Activated CD8-positive, alpha-beta memory T cell treated with anti-CD3 and anti-CD28 coated beads, Interleukin-2, amount 50 U/mL, for 48 hours (primary cell): ENCODE measurements at regions not wholly inside any gene's neighbourhood (a gene's known extent, or its start where the extent isn't known, plus 50 kb on each side); places are given as distances from the start of the nearest gene placed in this dataset.

Source experiments
- DNase-seq: peaks from one replicate; pipeline ENCODE4 v3.0.0-alpha.2; 2020

- DNase-seq, result no peak
Observed at GRCh38 chr20:11777387-11778205, 140.1 kb upstream of the BTBD3 start.

GRCh38 chr20:11778206-11778570 lies 139.5 kb upstream of the BTBD3 start:
- no peak for DNase-seq

- no peak for DNase-seq
Observed at GRCh38 chr20:11780765-11781369, 136.8 kb upstream of the BTBD3 start.

- DNase-seq, result no peak
Observed at GRCh38 chr20:11783102-11783850, 134.4 kb upstream of the BTBD3 start.

GRCh38 chr20:11785885-11786507 lies 131.7 kb upstream of the BTBD3 start:
- no peak for DNase-seq

DNA sequence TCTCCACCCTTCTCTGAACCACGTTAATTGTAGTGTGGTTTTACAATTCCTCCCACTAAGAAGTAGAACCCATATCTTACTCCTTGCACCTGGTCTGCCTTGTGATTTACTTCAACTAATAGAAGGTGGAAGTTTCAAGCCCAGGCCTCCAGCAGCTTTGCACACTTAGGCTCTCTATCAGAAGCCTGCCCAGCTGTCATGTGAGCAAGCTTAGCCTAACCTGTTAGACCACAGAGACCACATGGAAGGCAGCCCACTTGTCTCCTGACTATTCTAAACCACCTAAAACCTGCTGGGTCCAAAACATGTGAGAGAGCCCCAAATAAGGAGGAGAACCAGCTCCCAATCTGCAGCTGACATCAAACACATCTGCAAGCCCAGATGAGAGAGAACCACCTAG lies 127.6 kb upstream of the BTBD3 start:
- DNase-seq, result no peak

GRCh38 chr20:11791316-11791715 lies 126.4 kb upstream of the BTBD3 start:
- no peak for DNase-seq

DNA sequence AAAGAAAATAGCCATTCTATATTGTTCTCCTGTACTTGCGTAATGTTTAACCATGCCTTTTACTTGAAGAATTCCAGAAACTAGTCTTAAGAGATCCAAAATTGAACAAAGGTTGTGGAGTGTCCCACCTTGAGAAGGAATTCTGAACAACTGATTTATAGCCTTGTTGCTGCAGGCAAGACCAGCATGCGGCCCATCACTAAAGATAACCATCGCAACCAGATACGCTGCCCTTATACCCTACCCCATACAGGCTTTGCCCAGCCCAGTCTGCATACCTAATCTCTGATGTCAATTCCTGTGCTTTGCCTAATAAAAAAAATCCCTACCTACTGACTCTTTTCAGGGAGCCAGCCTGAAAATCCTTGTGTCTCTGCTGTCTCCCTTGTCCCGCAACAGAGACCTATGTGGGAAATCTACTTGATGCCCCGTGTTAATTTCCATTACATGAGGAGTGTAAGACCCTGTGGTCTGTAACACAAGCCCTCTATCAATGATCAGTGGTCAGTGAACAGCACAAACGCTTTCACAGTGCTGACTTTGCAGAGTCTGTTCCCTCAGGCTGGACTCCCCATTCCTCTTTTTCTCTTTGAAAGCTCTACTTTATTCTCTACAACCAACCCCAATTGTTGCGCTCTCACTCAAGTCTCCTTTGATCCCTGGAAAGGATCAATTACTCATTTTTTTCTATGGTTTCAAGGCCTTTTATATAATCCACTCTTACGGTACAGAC lies 125.7 kb upstream of the BTBD3 start:
- no peak for DNase-seq

GRCh38 chr20:11792568-11792953 lies 125.1 kb upstream of the BTBD3 start:
- DNase-seq, result no peak

GRCh38 chr20:11794525-11794924 lies 123.2 kb upstream of the BTBD3 start:
- DNase-seq, result no peak

- no peak for DNase-seq
Observed at GRCh38 chr20:11795071-11795615, 122.5 kb upstream of the BTBD3 start.

DNA sequence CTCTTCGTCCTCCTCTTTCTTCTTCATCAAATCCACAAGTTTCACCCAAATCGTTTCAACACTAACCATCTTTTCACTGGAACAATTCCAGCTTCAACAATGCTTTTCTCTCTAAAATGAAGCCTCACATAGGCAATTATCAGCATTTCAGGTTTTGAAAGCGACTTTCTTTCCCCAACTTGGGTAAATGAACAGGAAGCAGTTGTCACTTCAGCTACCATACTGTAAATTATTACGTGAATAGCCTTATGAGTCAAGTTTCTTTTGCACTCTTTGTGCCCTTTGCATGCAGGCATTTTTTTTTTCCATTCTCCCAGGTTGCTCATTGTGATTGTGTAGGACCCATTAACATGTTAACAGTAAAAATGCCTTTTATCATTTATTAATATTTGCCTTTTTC lies 121.7 kb upstream of the BTBD3 start:
- no peak for DNase-seq

DNA sequence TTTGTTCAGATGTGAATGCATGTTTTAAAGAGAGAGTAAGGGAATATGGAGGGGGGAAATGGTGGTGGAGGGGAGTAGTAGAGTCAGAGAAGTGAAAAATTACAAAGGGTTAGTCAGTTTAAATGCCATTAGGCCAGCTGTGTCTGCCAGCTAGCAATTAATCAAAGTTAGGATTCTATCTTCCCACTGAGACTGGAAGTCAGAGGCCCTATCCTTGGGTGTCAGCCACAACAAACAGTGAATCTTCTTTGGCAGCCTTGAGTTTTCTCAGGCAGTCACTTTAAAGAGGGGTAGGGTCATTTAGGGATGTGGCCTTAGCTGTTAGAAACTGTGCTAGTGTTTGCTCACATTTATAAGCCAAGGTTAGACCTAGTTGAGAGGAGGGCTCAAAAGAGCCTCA lies 120.5 kb upstream of the BTBD3 start:
- no peak for DNase-seq

DNA sequence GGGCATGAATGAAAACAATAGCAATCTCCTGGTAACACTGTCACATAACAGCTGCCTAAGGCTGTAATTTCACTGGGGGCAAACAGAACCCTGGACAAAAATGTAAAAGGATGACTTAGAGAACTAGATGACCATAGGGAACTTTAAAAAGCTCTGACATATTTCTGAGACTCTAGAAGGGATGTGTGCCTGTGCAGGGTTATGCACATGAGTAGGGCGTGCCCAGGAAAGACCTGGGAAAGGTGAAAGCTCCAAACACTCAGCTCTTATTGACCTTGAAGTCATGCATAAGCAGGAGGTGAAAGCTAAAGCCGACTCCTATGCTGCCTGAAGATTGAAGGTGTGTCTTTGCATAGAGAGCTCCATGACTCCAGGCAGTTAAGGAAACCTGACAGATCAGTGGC lies 118.4 kb upstream of the BTBD3 start:
- DNase-seq, result no peak

GRCh38 chr20:11807054-11808048 lies 110.3 kb upstream of the BTBD3 start:
- no peak for DNase-seq

GRCh38 chr20:11808841-11809240 lies 108.9 kb upstream of the BTBD3 start:
- DNase-seq, result no peak

DNA sequence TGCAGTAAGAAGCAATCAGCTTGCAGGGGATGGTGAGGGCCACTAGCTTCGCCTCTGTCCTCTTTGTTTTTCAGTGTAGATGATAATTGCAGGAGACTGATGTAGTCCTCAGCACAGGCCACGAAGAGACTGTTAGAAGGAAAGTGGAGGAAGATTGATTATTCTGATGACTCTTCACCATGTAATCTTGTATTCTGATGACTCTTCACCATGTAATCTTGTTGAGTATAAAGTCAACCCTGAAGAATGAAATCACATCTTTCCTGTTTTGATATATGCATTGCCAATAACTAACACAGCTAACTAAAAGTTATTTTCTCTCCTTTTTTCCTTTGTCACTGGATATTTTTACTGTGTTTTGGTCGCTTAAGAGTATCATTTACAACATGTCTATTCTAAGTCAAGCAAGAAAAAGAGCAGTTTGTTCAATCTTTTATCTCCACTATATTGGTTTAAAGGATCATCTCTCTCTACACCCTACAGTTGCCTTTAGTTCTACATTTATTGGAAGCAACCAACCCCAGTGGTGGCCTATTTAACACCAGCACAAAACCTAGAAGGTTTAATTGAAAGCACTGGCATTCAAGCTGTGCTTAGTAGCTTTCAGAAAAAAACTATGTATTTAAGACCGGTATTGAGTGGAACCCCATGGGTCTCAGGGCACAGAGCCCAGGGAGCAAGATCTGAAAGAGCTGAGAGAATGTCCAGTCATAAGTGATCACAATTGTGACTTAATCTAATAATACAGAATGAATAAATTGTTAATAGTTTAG lies 107.2 kb upstream of the BTBD3 start:
- DNase-seq, result no peak

DNA sequence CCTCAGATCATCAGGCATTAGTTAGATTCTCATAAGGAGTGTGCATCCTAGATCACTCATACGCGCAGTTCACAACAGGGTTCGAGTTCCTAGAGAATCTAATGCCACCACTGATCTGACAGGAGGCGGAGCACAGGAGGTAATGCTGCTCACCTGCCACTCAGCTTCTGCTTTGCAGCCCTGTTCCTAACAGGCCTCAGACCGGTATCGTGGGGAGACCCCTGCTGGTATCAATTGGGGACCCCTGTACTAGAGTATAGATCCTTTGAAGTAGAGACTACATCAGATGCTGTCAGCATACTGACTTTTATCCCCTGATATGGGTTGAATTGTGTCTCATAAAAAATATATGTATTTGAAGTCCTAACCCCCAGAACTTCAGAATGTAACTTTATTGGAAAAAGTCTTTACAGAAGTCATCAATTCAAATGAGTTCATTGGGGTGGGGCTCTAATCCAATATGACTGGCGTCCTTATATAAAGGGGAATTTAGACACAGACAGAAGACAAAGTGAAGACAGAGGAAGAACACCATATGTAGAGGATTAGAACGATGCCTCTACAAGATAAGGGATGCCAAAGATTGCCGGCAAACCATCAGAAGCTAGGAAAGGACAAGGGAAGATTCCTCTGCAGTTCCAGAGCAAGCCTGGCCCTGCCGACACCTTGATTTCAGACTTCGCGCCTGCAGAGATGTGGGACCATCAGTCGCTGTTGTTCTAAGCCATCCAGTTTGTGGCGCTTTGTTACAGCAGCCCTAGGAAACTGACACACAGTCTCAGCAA lies 104.4 kb upstream of the BTBD3 start:
- DNase-seq, result no peak

DNA sequence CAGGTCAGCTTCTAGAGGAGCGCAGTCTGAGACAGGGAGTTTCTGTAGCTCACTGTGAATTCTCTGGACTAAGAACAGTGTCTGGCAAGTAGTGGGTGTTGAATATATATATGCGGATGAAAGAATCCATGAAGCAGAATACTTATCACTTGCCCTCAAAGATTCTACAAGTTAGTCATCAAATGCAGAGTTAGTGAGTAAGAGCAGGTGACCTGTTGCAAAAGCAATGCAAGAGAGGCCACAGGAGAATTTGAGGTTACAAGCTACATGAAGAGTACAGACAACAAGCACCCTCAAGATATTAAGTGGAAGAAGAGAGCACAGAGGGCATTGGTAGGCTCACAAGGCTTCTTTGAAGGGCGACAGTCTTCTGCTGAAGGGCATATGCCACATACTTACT lies 103.4 kb upstream of the BTBD3 start:
- no peak for DNase-seq

DNA sequence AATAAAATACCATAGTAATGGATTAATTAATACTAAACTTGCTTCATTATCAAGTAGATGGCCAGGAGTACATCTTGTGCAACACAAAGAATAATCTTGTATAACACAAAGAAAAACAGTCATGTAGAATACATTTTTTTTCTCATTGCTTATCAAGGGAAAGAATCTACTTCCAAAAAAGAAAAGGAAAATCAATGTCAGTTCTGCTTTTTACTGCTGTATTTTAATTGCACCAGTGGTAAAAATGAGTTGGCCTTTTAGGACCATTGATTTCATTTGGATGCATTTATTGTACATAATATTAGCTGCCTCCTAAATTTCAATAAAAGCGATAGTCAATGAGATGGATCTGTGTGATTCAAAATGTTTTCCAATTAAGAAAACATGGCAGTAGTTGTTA lies 96.9 kb upstream of the BTBD3 start:
- DNase-seq, result no peak
